IMR-90 (cell line): ENCODE measurements at regions not wholly inside any gene's neighbourhood (a gene's known extent, or its start where the extent isn't known, plus 50 kb on each side); places are given as distances from the start of the nearest gene placed in this dataset.

Experiments
- ATAC-seq: fragments of 200-7000 bp; cut with Tn5 transposase; 2 replicates; pipeline ENCODE4 v1.9.1; 2020; ENCODE audit warnings: low read depth, mild to moderate bottlenecking, moderate library complexity
- BruUV-seq: library from RNA; stranded (reverse); fragments of 400-500 nt; replicated peaks from 2 replicates; lab custom pipeline; 2021; lab: Mats Ljungman, UMichigan
- CTCF ChIA-PET: fragments of 300-600 bp; formaldehyde crosslinking; extraction: SDS; loops from one replicate; lab custom pipeline; 2021; ENCODE audit warnings: antibody characterized with exemption; lab: Yijun Ruan, JAX
- POLR2A ChIA-PET: fragments of 300-600 bp; sonication (Branson Sonifier 250); formaldehyde crosslinking; loops from one replicate; lab custom pipeline; 2022; ENCODE audit warnings: antibody characterized with exemption; ENCODE audit not compliant: unreplicated experiment; lab: Charles Lee
- DNase-seq: peaks from one replicate; pipeline ENCODE4 v3.0.0; 2013
- H2AFZ ChIP-seq: replicated peaks from 2 replicates; pipeline ENCODE3; 2013; ENCODE audit warnings: low read length, mild to moderate bottlenecking; ENCODE audit not compliant: poor library complexity
- H2AK5ac ChIP-seq: 2 replicates; pipeline ENCODE4 v1.6.1; 2013; ENCODE audit warnings: low read depth, low read length, inconsistent platforms
- H2AK9ac ChIP-seq: replicated peaks from 2 replicates; pipeline ENCODE3; 2013; ENCODE audit warnings: mild to moderate bottlenecking, low read depth, low read length, moderate library complexity; ENCODE audit not compliant: poor library complexity
- H2BK120ac ChIP-seq: 2 replicates; pipeline ENCODE4 v1.6.1; 2013; ENCODE audit warnings: low read depth, low read length, inconsistent platforms
- H2BK15ac ChIP-seq: 3 replicates; pipeline ENCODE4 v1.6.1; 2013; ENCODE audit warnings: low read depth, low read length, inconsistent platforms
- H2BK20ac ChIP-seq: 2 replicates; pipeline ENCODE4 v1.6.1; 2013; ENCODE audit warnings: low read depth, mild to moderate bottlenecking, inconsistent platforms, low read length, moderate library complexity
- H2BK5ac ChIP-seq: 2 replicates; pipeline ENCODE4 v1.6.1; 2013; ENCODE audit warnings: mild to moderate bottlenecking, low read depth, low read length, inconsistent platforms; ENCODE audit not compliant: poor library complexity, severe bottlenecking
- H3K14ac ChIP-seq: replicated peaks from 2 replicates; pipeline ENCODE4 v1.6.1; 2013; ENCODE audit warnings: low read depth, low read length, inconsistent platforms
- H3K18ac ChIP-seq: 2 replicates; pipeline ENCODE4 v1.6.1; 2013; ENCODE audit warnings: low read depth, low read length, control low read depth
- H3K23ac ChIP-seq: 2 replicates; pipeline ENCODE4 v1.6.1; 2013; ENCODE audit warnings: low read depth, low read length, inconsistent platforms
- H3K27ac ChIP-seq: 2 replicates; pipeline ENCODE4 v1.5.1; 2013; ENCODE audit warnings: mild to moderate bottlenecking, control low read depth, low read length; ENCODE audit not compliant: insufficient read depth
- H3K27me3 ChIP-seq: 2 replicates; pipeline ENCODE4 v1.6.1; 2013; ENCODE audit warnings: low read length; ENCODE audit not compliant: control insufficient read depth, insufficient read depth
- H3K36me3 ChIP-seq: 2 replicates; pipeline ENCODE4 v1.6.1; 2013; ENCODE audit warnings: low read length, mixed read lengths; ENCODE audit not compliant: control insufficient read depth, insufficient read depth
- H3K4ac ChIP-seq: 2 replicates; pipeline ENCODE4 v1.6.1; 2013; ENCODE audit warnings: low read depth, low read length, inconsistent platforms
- H3K4me1 ChIP-seq: 2 replicates; pipeline ENCODE4 v1.6.1; 2013; ENCODE audit warnings: low read length, mixed read lengths; ENCODE audit not compliant: control insufficient read depth, insufficient read depth
- H3K4me2 ChIP-seq: 2 replicates; pipeline ENCODE4 v1.6.1; 2013; ENCODE audit warnings: low read depth, mild to moderate bottlenecking, control low read depth, low read length, moderate library complexity
- H3K4me3 ChIP-seq: 2 replicates; pipeline ENCODE4 v1.5.1; 2013; ENCODE audit warnings: low read depth, mild to moderate bottlenecking, control low read depth, low read length, moderate library complexity; ENCODE audit not compliant: insufficient read depth
- H3K56ac ChIP-seq: 2 replicates; pipeline ENCODE4 v1.6.1; 2013; ENCODE audit warnings: low read length, inconsistent platforms; ENCODE audit not compliant: insufficient read depth; ENCODE audit errors: extremely low read depth
- H3K79me1 ChIP-seq, 2 experiments: 2 replicates each; pipeline ENCODE4 v1.6.1; 2013; ENCODE audit warnings: low read length in 2 of 2, inconsistent platforms in 1 of 2, low read depth in 1 of 2
- H3K9ac ChIP-seq: 2 replicates; pipeline ENCODE4 v1.6.1; 2013; ENCODE audit warnings: low read depth, low read length, control low read depth
- H3K9me1 ChIP-seq: 2 replicates; pipeline ENCODE4 v1.6.1; 2013; ENCODE audit warnings: low read length, inconsistent platforms; ENCODE audit not compliant: insufficient read depth
- H3K9me3 ChIP-seq: 2 replicates; pipeline ENCODE4 v1.6.1; 2013; ENCODE audit warnings: low read length; ENCODE audit not compliant: control insufficient read depth, insufficient read depth
- H4K20me1 ChIP-seq: 2 replicates; pipeline ENCODE4 v1.6.1; 2013; ENCODE audit warnings: low read length, inconsistent platforms; ENCODE audit not compliant: insufficient read depth
- H4K5ac ChIP-seq: 2 replicates; pipeline ENCODE4 v1.6.1; 2013; ENCODE audit warnings: mild to moderate bottlenecking, low read depth, low read length, control low read depth
- H4K8ac ChIP-seq, 2 experiments: 2 replicates each; pipeline ENCODE4 v1.6.1; 2013; ENCODE audit warnings: low read depth in 2 of 2, low read length in 2 of 2, control low read depth in 1 of 2, inconsistent platforms in 1 of 2
- H4K91ac ChIP-seq: 2 replicates; pipeline ENCODE4 v1.6.1; 2013; ENCODE audit warnings: low read depth, low read length, inconsistent platforms; ENCODE audit not compliant: insufficient read depth
- CEBPB ChIP-seq: IDR thresholded peaks from 2 replicates; pipeline ENCODE4 v1.6.1; 2012; ENCODE audit warnings: low read depth, low read length, improper control_type of control experiment
- CTCF ChIP-seq: conservative IDR thresholded peaks from 2 replicates; pipeline ENCODE4 v1.5.1; 2012; ENCODE audit warnings: mild to moderate bottlenecking, low read depth, low read length, improper control_type of control experiment
- ELK1 ChIP-seq: fragments of 150-350 bp; IDR thresholded peaks from 2 replicates; pipeline ENCODE4 v1.6.1; 2016; ENCODE audit warnings: low read depth, mild to moderate bottlenecking, low read length, moderate library complexity, borderline replicate concordance
- POLR2A ChIP-seq: IDR thresholded peaks from 2 replicates; pipeline ENCODE4 v1.6.1; 2012; ENCODE audit warnings: mild to moderate bottlenecking, low read depth, low read length
- RFX5 ChIP-seq: IDR thresholded peaks from 2 replicates; pipeline ENCODE4 v1.8.0; 2012; ENCODE audit warnings: low read depth, mild to moderate bottlenecking, low read length, moderate library complexity
- USF2 ChIP-seq: fragments of 150-350 bp; IDR thresholded peaks from 2 replicates; pipeline ENCODE4 v1.6.1; 2017; ENCODE audit warnings: mild to moderate bottlenecking, antibody characterized with exemption, low read length, low read depth
- WGBS, 2 experiments: methylation state at CpG; one replicate each; pipeline versions ENCODE4 v1.1.5 to v1.1.7; 2013; ENCODE audit warnings: missing lambda C conversion rate in 2 of 2; ENCODE audit not compliant: insufficient read length in 1 of 2; ENCODE audit errors: extremely low coverage in 2 of 2; 5-methylcytosine and 5-hydroxymethylcytosine counted together
- dilution Hi-C: fragments of 300-500 bp; cut with HindIII; formaldehyde crosslinking; loops from one replicate; pipeline ENCODE4 v1.14.3; 2018; ENCODE audit warnings: low sequenced_read_pairs; ENCODE audit not compliant: unreplicated experiment
- in situ Hi-C: fragments of 300-500 bp; cut with MboI; formaldehyde crosslinking; loops from 3 replicates; pipeline ENCODE4 v1.14.3; 2019; ENCODE audit warnings: low sequenced_read_pairs, inconsistent platforms, mixed read lengths
- intact Hi-C: fragments of 100-400 bp; cut with micrococcal nuclease; formaldehyde crosslinking; loops from 2 replicates; pipeline ENCODE4 v1.10.0; 2022

GRCh38 chr10:44070282-44070681 is 314.6 kb downstream of the CXCL12 start:
- H2BK15ac ChIP-seq, result no peak overlapping the region
- DNase-seq (no peak), ATAC-seq (no peak)
- H3K18ac ChIP-seq, result no peak overlapping the region; the same call in 1 of the 2 replicates
- BruUV-seq, result no TSS peak
- H3K79me1 ChIP-seq, result no peaks in the 10 kb centered on the region
- no peak overlapping the region for H3K14ac ChIP-seq
- TF ChIP-seq RFX5, result no peak
- TF ChIP-seq ELK1, result no peak
- TF ChIP-seq CTCF, result no peak
- no peak for TF ChIP-seq USF2
- TF ChIP-seq POLR2A, result no peak
- no peak for TF ChIP-seq CEBPB
- no peak overlapping the region for H2BK120ac ChIP-seq
- dilution Hi-C loops, result no loop called here
- no peak overlapping the region for H3K56ac ChIP-seq
- in situ Hi-C loops, result loop anchor here (25.0 kb wide), 1 partner anchor 792 kb away; no protein-coding TSS in a partner anchor
- no peak overlapping the region for H3K27ac ChIP-seq
- no peaks in the 10 kb centered on the region for H3K9me3 ChIP-seq
- H4K20me1 ChIP-seq, result no peaks in the 10 kb centered on the region
- H2AK5ac ChIP-seq, result no peak overlapping the region
- no peaks in the 10 kb centered on the region for H3K9me1 ChIP-seq
- H3K36me3 ChIP-seq, result no peaks in the 10 kb centered on the region
- intact Hi-C loops, result loop anchor here (5.0 kb wide), 1 partner anchor 792 kb away; no protein-coding TSS in a partner anchor
- no peak overlapping the region for H2BK20ac ChIP-seq
- H4K5ac ChIP-seq, result no peak overlapping the region
- H3K23ac ChIP-seq, result no peak overlapping the region
- ChIA-PET POLR2A (interaction anchor here (0.6 kb wide), 1 partner anchor 15 kb away, joined by 3 read pairs; no protein-coding TSS in a partner anchor), CTCF (no interaction called here)
- H3K4me1 ChIP-seq, result no peaks in the 10 kb centered on the region; the same call in 1 of the 2 replicates
- no peak overlapping the region for H2AK9ac ChIP-seq
- no peak overlapping the region for H4K8ac ChIP-seq
- peaks cover 4% of the 10 kb centered on the region; the same call in 1 of the 2 replicates for H3K27me3 ChIP-seq
- H3K4me2 ChIP-seq, result no peak overlapping the region
- no peak overlapping the region for H2BK5ac ChIP-seq
- no peak overlapping the region for H3K4me3 ChIP-seq
- WGBS, 2 experiments, result 57% methylated on average over 2 of the region's 5 CpGs; no CpG with 5 or more reads in 1 of the 2 experiments
- H3K4ac ChIP-seq, result no peak overlapping the region
- no peak overlapping the region for H2AFZ ChIP-seq
- H4K91ac ChIP-seq, result no peak overlapping the region
- no peak overlapping the region for H3K9ac ChIP-seq
